ENCODE measurements at regions not wholly inside any gene's neighbourhood (a gene's known extent, or its start where the extent isn't known, plus 50 kb on each side); places are given as distances from the start of the nearest gene placed in this dataset.

GRCh38 chr13:50388481-50388880 is 373.2 kb downstream of the KCNRG start:
- DNase-seq (no peak), ATAC-seq (ENCODE audit: insufficient read depth, low read depth) (no peak)
- peaks cover 25% of the 10 kb centered on the region for H3K4me1 ChIP-seq (ENCODE audit: insufficient read depth, low read length)
- no peak overlapping the region for H3K4me3 ChIP-seq (ENCODE audit: low read depth in 1 of 2, low read length in 2 of 2)
- H3K36me3 ChIP-seq (ENCODE audit: insufficient read depth, low read length) = no peaks in the 10 kb centered on the region
- H4K20me1 ChIP-seq (ENCODE audit: insufficient read depth, low read length) = no peaks in the 10 kb centered on the region
- H3K9ac ChIP-seq (ENCODE audit: low read depth, low read length) = no peak overlapping the region
- no peak for TF ChIP-seq EZH2 (IDR thresholded peaks at IDR 0.05; ENCODE audit: borderline replicate concordance, low read depth, low read length, severe bottlenecking)
- TF ChIP-seq, protein P1, sequence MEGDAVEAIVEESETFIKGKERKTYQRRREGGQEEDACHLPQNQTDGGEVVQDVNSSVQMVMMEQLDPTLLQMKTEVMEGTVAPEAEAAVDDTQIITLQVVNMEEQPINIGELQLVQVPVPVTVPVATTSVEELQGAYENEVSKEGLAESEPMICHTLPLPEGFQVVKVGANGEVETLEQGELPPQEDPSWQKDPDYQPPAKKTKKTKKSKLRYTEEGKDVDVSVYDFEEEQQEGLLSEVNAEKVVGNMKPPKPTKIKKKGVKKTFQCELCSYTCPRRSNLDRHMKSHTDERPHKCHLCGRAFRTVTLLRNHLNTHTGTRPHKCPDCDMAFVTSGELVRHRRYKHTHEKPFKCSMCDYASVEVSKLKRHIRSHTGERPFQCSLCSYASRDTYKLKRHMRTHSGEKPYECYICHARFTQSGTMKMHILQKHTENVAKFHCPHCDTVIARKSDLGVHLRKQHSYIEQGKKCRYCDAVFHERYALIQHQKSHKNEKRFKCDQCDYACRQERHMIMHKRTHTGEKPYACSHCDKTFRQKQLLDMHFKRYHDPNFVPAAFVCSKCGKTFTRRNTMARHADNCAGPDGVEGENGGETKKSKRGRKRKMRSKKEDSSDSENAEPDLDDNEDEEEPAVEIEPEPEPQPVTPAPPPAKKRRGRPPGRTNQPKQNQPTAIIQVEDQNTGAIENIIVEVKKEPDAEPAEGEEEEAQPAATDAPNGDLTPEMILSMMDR (IDR thresholded peaks at IDR 0.05; ENCODE audit: borderline replicate concordance, extremely low read depth, low read length, poor library complexity, severe bottlenecking) = no peak
- H3K79me2 ChIP-seq (ENCODE audit: insufficient read depth, low read length) = no peaks in the 10 kb centered on the region
- H2AFZ ChIP-seq (ENCODE audit: low read depth, low read length) = no peak overlapping the region
- H3K27me3 ChIP-seq (ENCODE audit: insufficient read depth, low read length, poor library complexity) = no peaks in the 10 kb centered on the region
- H3K27ac ChIP-seq (ENCODE audit: low read length) = no peak overlapping the region
- H3K4me2 ChIP-seq (ENCODE audit: insufficient read depth, low read length) = no peak overlapping the region
- no peaks in the 10 kb centered on the region for H3K9me3 ChIP-seq (ENCODE audit: insufficient read depth, low read length, severe bottlenecking)

DNA sequence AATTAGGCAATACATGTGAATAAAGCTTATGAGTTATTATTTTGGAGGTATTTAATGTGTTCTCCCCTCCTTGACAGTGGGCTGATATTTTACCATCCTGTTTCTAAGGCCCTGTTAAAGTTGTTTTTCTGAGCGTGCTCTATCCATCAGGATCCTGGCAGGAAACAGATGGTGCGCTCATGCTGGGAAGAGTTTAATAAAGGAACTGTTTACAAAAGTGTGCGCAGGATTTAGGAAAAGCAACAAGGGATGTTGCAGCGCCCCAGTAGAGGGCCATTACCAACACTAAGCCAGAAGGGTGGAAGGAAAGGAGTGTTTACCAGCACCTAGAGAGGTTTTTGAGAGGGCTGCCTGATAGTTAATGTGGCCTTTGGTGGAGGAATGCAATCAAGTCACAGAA is 374.5 kb downstream of the KCNRG start:
- Histone ChIP-seq H3K4me2 (ENCODE audit: insufficient read depth, low read length) (no peak overlapping the region), H3K9me3 (ENCODE audit: insufficient read depth, low read length, severe bottlenecking) (no peaks in the 10 kb centered on the region), H3K9ac (ENCODE audit: low read depth, low read length) (no peak overlapping the region), H3K27ac (ENCODE audit: low read length) (no peak overlapping the region), H2AFZ (ENCODE audit: low read depth, low read length) (no peak overlapping the region), H3K27me3 (ENCODE audit: insufficient read depth, low read length, poor library complexity) (no peaks in the 10 kb centered on the region), H3K4me3 (ENCODE audit: low read depth in 1 of 2, low read length in 2 of 2) (no peak overlapping the region), H4K20me1 (ENCODE audit: insufficient read depth, low read length) (no peaks in the 10 kb centered on the region), H3K79me2 (ENCODE audit: insufficient read depth, low read length) (no peaks in the 10 kb centered on the region), H3K4me1 (ENCODE audit: insufficient read depth, low read length) (peaks cover 21% of the 10 kb centered on the region), H3K36me3 (ENCODE audit: insufficient read depth, low read length) (no peaks in the 10 kb centered on the region)
- ATAC-seq (ENCODE audit: insufficient read depth, low read depth) (no peak), DNase-seq (no peak)
- TF ChIP-seq EZH2 (IDR thresholded peaks at IDR 0.05; ENCODE audit: borderline replicate concordance, low read depth, low read length, severe bottlenecking) = no peak
- TF ChIP-seq, protein P1 (IDR thresholded peaks at IDR 0.05; ENCODE audit: borderline replicate concordance, extremely low read depth, low read length, poor library complexity, severe bottlenecking) = no peak

GRCh38 chr13:50390503-50391248 is 375.4 kb downstream of the KCNRG start:
- no peaks in the 10 kb centered on the region for H3K36me3 ChIP-seq (ENCODE audit: insufficient read depth, low read length)
- peaks cover 11% of the 10 kb centered on the region for H3K4me1 ChIP-seq (ENCODE audit: insufficient read depth, low read length)
- H3K27me3 ChIP-seq (ENCODE audit: insufficient read depth, low read length, poor library complexity) = no peaks in the 10 kb centered on the region
- H3K9ac ChIP-seq (ENCODE audit: low read depth, low read length) = no peak overlapping the region
- H4K20me1 ChIP-seq (ENCODE audit: insufficient read depth, low read length) = no peaks in the 10 kb centered on the region
- no peak for TF ChIP-seq EZH2 (IDR thresholded peaks at IDR 0.05; ENCODE audit: borderline replicate concordance, low read depth, low read length, severe bottlenecking)
- TF ChIP-seq, protein P1 (IDR thresholded peaks at IDR 0.05; ENCODE audit: borderline replicate concordance, extremely low read depth, low read length, poor library complexity, severe bottlenecking) = no peak
- no peak overlapping the region for H2AFZ ChIP-seq (ENCODE audit: low read depth, low read length)
- H3K9me3 ChIP-seq (ENCODE audit: insufficient read depth, low read length, severe bottlenecking) = no peaks in the 10 kb centered on the region
- ATAC-seq (ENCODE audit: insufficient read depth, low read depth) (no peak), DNase-seq (no peak)
- no peaks in the 10 kb centered on the region for H3K79me2 ChIP-seq (ENCODE audit: insufficient read depth, low read length)
- no peak overlapping the region for H3K4me3 ChIP-seq (ENCODE audit: low read depth in 1 of 2, low read length in 2 of 2)
- H3K4me2 ChIP-seq (ENCODE audit: insufficient read depth, low read length) = no peak overlapping the region
- H3K27ac ChIP-seq (ENCODE audit: low read length) = no peak overlapping the region
